NB4 (cell line): ENCODE measurements at regions not wholly inside any gene's neighbourhood (a gene's known extent, or its start where the extent isn't known, plus 50 kb on each side); places are given as distances from the start of the nearest gene placed in this dataset.

Source experiments
- POLR2A ChIP-seq: IDR thresholded peaks from 2 replicates; pipeline ENCODE4 v1.6.1; 2011; ENCODE audit warnings: mild to moderate bottlenecking; ENCODE audit not compliant: insufficient read length; ENCODE audit errors: extremely low read depth
- TF ChIP-seq, protein P1 (sequence below): IDR thresholded peaks from one replicate; pipeline ENCODE4 v1.5.1; 2012; ENCODE audit warnings: low read depth, low read length

DNA sequence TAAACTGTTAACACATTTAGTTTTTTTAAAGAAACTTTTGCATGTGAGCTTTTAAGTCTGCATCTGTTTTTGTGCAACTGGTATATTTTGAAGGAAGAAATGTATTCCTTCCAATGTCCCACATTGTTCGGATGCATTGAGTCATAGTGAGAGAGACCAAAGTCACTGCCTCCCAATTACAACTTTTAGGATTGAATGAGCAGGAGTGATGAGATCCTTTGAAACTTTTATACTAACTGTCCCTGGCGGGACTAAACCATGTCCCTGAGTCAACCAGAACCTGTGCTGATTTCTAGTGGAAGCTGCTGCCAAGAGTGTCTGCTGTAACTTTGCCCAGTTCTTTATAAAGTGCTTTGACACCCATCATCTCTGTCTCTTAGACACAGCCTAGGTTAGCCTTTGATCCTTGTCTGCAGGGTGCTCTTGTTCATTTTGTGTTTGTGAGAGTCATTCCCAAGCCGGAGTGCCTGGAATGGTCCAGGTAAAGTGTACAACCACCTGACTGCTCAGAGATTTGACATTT, 122.7 kb downstream of the ZNF518B start:
- TF ChIP-seq, protein P1, sequence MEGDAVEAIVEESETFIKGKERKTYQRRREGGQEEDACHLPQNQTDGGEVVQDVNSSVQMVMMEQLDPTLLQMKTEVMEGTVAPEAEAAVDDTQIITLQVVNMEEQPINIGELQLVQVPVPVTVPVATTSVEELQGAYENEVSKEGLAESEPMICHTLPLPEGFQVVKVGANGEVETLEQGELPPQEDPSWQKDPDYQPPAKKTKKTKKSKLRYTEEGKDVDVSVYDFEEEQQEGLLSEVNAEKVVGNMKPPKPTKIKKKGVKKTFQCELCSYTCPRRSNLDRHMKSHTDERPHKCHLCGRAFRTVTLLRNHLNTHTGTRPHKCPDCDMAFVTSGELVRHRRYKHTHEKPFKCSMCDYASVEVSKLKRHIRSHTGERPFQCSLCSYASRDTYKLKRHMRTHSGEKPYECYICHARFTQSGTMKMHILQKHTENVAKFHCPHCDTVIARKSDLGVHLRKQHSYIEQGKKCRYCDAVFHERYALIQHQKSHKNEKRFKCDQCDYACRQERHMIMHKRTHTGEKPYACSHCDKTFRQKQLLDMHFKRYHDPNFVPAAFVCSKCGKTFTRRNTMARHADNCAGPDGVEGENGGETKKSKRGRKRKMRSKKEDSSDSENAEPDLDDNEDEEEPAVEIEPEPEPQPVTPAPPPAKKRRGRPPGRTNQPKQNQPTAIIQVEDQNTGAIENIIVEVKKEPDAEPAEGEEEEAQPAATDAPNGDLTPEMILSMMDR = no peak
- no peak for TF ChIP-seq POLR2A
